AG04450 (cell line): ENCODE measurements at regions not wholly inside any gene's neighbourhood (a gene's known extent, or its start where the extent isn't known, plus 50 kb on each side); places are given as distances from the start of the nearest gene placed in this dataset.

Experiments used
- CTCF ChIA-PET: fragments of 300-600, 350-600 bp; formaldehyde crosslinking; extraction: SDS; loops from one replicate; lab custom pipeline; 2022; ENCODE audit warnings: antibody characterized with exemption, inconsistent platforms; lab: Charles Lee
- POLR2A ChIA-PET: fragments of 350-600 bp; formaldehyde crosslinking; extraction: SDS; loops from one replicate; lab custom pipeline; 2021; ENCODE audit warnings: antibody characterized with exemption, inconsistent platforms; lab: Yijun Ruan, JAX
- DNase-seq: peaks from one replicate; pipeline ENCODE4 v3.0.0-alpha.2; 2011; ENCODE audit warnings: low read depth, low spot score
- H3K27ac ChIP-seq: one replicate; pipeline ENCODE4 v1.5.1; 2012; ENCODE audit warnings: low read depth, low read length, control low read depth
- H3K27me3 ChIP-seq: one replicate; pipeline ENCODE4 v1.6.0; 2012; ENCODE audit warnings: low read length; ENCODE audit not compliant: control insufficient read depth, insufficient read depth
- H3K4me3 ChIP-seq: 2 replicates; pipeline ENCODE4 v1.5.1; 2011; ENCODE audit warnings: mild to moderate bottlenecking, low read depth, low read length, control low read depth
- H3K9me3 ChIP-seq: 2 replicates; pipeline ENCODE4 v1.5.1; 2012; ENCODE audit warnings: low read length; ENCODE audit not compliant: control insufficient read depth, insufficient read depth
- TF ChIP-seq, protein P1 (sequence below): IDR thresholded peaks from 2 replicates; pipeline ENCODE4 v1.5.1; 2011; ENCODE audit warnings: low read depth, low read length, control low read depth, inconsistent platforms

DNA sequence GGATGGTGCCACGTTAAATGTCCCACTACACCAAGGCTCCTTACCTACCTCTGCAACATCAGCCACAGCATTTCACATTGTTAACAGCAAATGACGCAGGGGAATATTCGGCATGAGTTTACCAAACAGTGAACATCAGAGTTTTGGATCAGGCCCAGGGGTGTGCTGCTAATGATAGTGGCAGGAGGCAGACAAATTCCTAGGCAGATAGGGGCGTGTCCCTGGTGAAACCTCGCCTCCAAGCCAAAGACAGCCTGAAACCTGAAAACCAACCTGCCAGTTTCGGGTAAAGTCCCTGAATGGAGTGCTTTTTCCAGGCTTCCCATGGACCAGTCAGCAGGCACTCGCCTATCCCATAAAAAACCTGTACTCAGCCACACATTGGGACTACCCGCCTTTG is 133.6 kb downstream of the SH3BGRL2 start:
- ChIA-PET CTCF (no interaction called here), POLR2A (no interaction called here)
- TF ChIP-seq, protein P1, sequence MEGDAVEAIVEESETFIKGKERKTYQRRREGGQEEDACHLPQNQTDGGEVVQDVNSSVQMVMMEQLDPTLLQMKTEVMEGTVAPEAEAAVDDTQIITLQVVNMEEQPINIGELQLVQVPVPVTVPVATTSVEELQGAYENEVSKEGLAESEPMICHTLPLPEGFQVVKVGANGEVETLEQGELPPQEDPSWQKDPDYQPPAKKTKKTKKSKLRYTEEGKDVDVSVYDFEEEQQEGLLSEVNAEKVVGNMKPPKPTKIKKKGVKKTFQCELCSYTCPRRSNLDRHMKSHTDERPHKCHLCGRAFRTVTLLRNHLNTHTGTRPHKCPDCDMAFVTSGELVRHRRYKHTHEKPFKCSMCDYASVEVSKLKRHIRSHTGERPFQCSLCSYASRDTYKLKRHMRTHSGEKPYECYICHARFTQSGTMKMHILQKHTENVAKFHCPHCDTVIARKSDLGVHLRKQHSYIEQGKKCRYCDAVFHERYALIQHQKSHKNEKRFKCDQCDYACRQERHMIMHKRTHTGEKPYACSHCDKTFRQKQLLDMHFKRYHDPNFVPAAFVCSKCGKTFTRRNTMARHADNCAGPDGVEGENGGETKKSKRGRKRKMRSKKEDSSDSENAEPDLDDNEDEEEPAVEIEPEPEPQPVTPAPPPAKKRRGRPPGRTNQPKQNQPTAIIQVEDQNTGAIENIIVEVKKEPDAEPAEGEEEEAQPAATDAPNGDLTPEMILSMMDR, result no peak
- DNase-seq, result no peak
- Histone ChIP-seq H3K27ac (no peak overlapping the region), H3K27me3 (no peaks in the 10 kb centered on the region), H3K9me3 (no peaks in the 10 kb centered on the region), H3K4me3 (no peak overlapping the region)

DNA sequence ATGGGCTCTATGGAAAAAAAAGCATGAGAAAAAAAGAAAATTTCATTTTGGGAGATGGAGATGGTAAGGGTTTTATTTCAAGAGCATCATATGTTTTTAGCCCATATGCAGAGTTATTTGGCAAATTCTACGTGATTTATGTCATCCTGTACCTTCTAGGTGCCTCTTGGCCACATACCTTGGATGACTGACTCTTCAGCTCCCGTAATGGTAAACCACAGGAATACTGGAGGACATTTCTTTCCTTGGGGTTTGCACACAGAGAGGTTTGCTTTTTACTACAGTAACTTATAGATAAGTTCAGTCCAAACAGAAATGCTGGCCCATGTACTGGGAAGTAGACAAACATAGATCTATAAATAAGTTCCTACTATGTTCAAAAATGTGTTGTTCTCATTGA is 132.2 kb downstream of the SH3BGRL2 start:
- no peak overlapping the region for H3K27ac ChIP-seq
- no peak for DNase-seq
- CTCF ChIA-PET, result interaction anchor here (1.0 kb wide), 1 partner anchor 105 kb away, joined by 3 read pairs; no protein-coding TSS in a partner anchor
- H3K9me3 ChIP-seq, result no peaks in the 10 kb centered on the region
- H3K27me3 ChIP-seq, result no peaks in the 10 kb centered on the region
- POLR2A ChIA-PET, result no interaction called here
- TF ChIP-seq, protein P1, result no peak
- no peak overlapping the region for H3K4me3 ChIP-seq

DNA sequence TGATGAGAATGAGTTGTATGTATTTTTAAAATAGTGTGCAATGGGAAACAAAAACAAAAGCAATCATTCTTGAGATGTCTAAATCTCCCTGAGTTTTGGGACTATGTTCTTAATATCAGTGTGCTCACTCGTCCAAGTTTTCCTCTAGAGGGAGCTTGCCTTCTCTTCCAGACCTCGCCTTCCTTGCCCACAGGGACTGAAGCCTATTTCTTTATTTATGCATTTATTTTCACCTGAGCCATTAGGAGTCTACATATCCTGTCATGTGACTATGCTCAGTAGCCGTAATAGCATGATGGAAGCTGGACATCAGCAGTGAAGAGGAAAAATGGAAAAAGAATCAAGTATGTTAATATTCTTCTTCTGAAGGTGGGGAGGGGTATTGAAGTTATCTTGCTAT is 131.2 kb downstream of the SH3BGRL2 start:
- Histone ChIP-seq H3K27ac (no peak overlapping the region), H3K27me3 (no peaks in the 10 kb centered on the region), H3K9me3 (no peaks in the 10 kb centered on the region), H3K4me3 (no peak overlapping the region)
- CTCF ChIA-PET, result interaction anchor here (1.0 kb wide), 1 partner anchor 106 kb away, joined by 3 read pairs; no protein-coding TSS in a partner anchor
- no peak for DNase-seq
- TF ChIP-seq, protein P1, result peak; percentile 21; the same call in 1 of the 2 replicates
- POLR2A ChIA-PET, result no interaction called here

- Histone ChIP-seq H3K9me3 (no peaks in the 10 kb centered on the region), H3K4me3 (no peak overlapping the region), H3K27ac (no peak overlapping the region), H3K27me3 (no peaks in the 10 kb centered on the region)
- DNase-seq, result no peak
- TF ChIP-seq, protein P1, result no peak
- ChIA-PET CTCF (interaction anchor here (0.5 to 1.4 kb wide), 4 partner anchors 58 to 271 kb away, joined by 3 read pairs; no protein-coding TSS in a partner anchor), POLR2A (no interaction called here)
Measured at GRCh38 chr6:79756496-79756895, 125.4 kb downstream of the SH3BGRL2 start.

DNA sequence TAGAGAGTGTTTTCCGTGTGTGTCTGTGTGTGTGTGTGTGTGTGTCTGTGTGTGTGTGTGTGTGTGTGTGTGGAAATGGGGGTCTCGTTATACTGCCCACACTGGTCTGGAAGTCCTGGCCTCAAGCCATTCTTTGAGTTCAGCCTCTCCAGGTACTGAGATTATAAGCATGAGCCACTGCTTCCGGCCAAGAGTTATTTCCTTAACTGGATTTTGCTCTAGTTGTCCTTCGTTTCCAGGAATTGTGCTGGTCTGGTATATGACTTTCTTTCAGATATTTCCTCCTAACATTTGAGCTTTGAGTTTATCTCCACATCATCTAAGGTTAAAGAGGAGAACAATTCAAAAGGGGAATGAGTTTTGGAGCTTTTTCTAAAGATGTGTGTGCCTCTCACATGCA is 124.8 kb downstream of the SH3BGRL2 start:
- no peaks in the 10 kb centered on the region for H3K27me3 ChIP-seq
- H3K27ac ChIP-seq, result no peak overlapping the region
- no peak overlapping the region for H3K4me3 ChIP-seq
- DNase-seq, result no peak
- TF ChIP-seq, protein P1, result no peak
- H3K9me3 ChIP-seq, result no peaks in the 10 kb centered on the region
- POLR2A ChIA-PET, result no interaction called here
- CTCF ChIA-PET, result interaction anchor here (0.5 to 1.4 kb wide), 3 partner anchors 58 to 271 kb away, joined by 3 read pairs; no protein-coding TSS in a partner anchor
